HG02852 (cell line): ENCODE measurements at regions not wholly inside any gene's neighbourhood (a gene's known extent, or its start where the extent isn't known, plus 50 kb on each side); places are given as distances from the start of the nearest gene placed in this dataset.

Source experiments
- ATAC-seq: cut with Tn5 transposase; IDR thresholded peaks from one replicate; pipeline ENCODE4 v1.9.1; 2021; ENCODE audit warnings: mild to moderate bottlenecking, moderate library complexity; ENCODE audit not compliant: unreplicated experiment

GRCh38 chr15:39359771-39360170 lies 221.1 kb upstream of the THBS1 start:
- no peak for ATAC-seq

- ATAC-seq: no peak
These were observed 220.4 kb upstream of the THBS1 start for GRCh38 chr15:39360452-39360851.

GRCh38 chr15:39361497-39361896 lies 219.4 kb upstream of the THBS1 start:
- no peak for ATAC-seq

- ATAC-seq: no peak
These were observed 217.9 kb upstream of the THBS1 start for GRCh38 chr15:39362821-39363561.

GRCh38 chr15:39363761-39364586 lies 216.9 kb upstream of the THBS1 start:
- ATAC-seq: no peak

- ATAC-seq: no peak
These were observed 216.2 kb upstream of the THBS1 start for GRCh38 chr15:39364721-39365120.

GRCh38 chr15:39365161-39365560 lies 215.7 kb upstream of the THBS1 start:
- ATAC-seq: no peak

GRCh38 chr15:39365873-39366272 lies 215.0 kb upstream of the THBS1 start:
- ATAC-seq: no peak

- ATAC-seq: no peak
These were observed 213.3 kb upstream of the THBS1 start for GRCh38 chr15:39367596-39367995.

- no peak for ATAC-seq
These were observed 211.1 kb upstream of the THBS1 start for GRCh38 chr15:39369768-39370167.

- ATAC-seq: no peak
These were observed 204.4 kb upstream of the THBS1 start for GRCh38 chr15:39376371-39376909.

- ATAC-seq: peak; percentile 55
These were observed 199.4 kb upstream of the THBS1 start for GRCh38 chr15:39381517-39381916.

GRCh38 chr15:39388118-39388517 lies 192.8 kb upstream of the THBS1 start:
- ATAC-seq: no peak

GRCh38 chr15:39391230-39391629 lies 189.6 kb upstream of the THBS1 start:
- ATAC-seq: no peak

- no peak for ATAC-seq
These were observed 188.3 kb upstream of the THBS1 start for GRCh38 chr15:39392469-39393047.

GRCh38 chr15:39393575-39394335 lies 187.1 kb upstream of the THBS1 start:
- ATAC-seq: no peak

GRCh38 chr15:39394496-39394895 lies 186.4 kb upstream of the THBS1 start:
- no peak for ATAC-seq

GRCh38 chr15:39396979-39397615 lies 183.8 kb upstream of the THBS1 start:
- ATAC-seq: no peak

- ATAC-seq: no peak
These were observed 183.0 kb upstream of the THBS1 start for GRCh38 chr15:39397883-39398282.

GRCh38 chr15:39399600-39399999 lies 181.3 kb upstream of the THBS1 start:
- ATAC-seq: no peak
